NCI-H446 treated with DMSO at 0.1 percent for 48 hours (cell line): ENCODE measurements at regions not wholly inside any gene's neighbourhood (a gene's known extent, or its start where the extent isn't known, plus 50 kb on each side); places are given as distances from the start of the nearest gene placed in this dataset.
"Not testable (repeated sequence)": the region's sequence is repeated elsewhere in the genome, so short reads cannot be mapped to it uniquely, and the experiment has no call there.

Source experiments
- DNase-seq: peaks from one replicate; lab custom pipeline; 2025; lab: John Stamatoyannopoulos, UW

GRCh38 chr12:124475295-124476010 lies 92.0 kb downstream of the NCOR2 start:
- no peak for DNase-seq

GRCh38 chr12:124474709-124475108 lies 92.7 kb downstream of the NCOR2 start:
- no peak for DNase-seq

GRCh38 chr12:124472690-124473279 lies 94.6 kb downstream of the NCOR2 start:
- DNase-seq: no peak

- no peak for DNase-seq
These were observed 95.6 kb downstream of the NCOR2 start for GRCh38 chr12:124471828-124472227.

- DNase-seq: no peak
These were observed 96.6 kb downstream of the NCOR2 start for GRCh38 chr12:124470806-124471205.

GRCh38 chr12:124470139-124470538 lies 97.3 kb downstream of the NCOR2 start:
- DNase-seq: no peak

- no peak for DNase-seq
These were observed 98.1 kb downstream of the NCOR2 start for GRCh38 chr12:124469193-124469888.

- not testable (repeated sequence) for DNase-seq
These were observed 99.9 kb downstream of the NCOR2 start for GRCh38 chr12:124467549-124467948.

GRCh38 chr12:124466216-124467128 lies 100.9 kb downstream of the NCOR2 start:
- no peak for DNase-seq

GRCh38 chr12:124465473-124465872 lies 101.9 kb downstream of the NCOR2 start:
- DNase-seq: no peak

GRCh38 chr12:124464830-124465229 lies 102.6 kb downstream of the NCOR2 start:
- DNase-seq: no peak

GRCh38 chr12:124464062-124464461 lies 103.3 kb downstream of the NCOR2 start:
- DNase-seq: no peak

GRCh38 chr12:124463341-124463921 lies 104.0 kb downstream of the NCOR2 start:
- DNase-seq: no peak

GRCh38 chr12:124462750-124463149 lies 104.7 kb downstream of the NCOR2 start:
- no peak for DNase-seq

GRCh38 chr12:124461851-124462623 lies 105.4 kb downstream of the NCOR2 start:
- no peak for DNase-seq

- DNase-seq: no peak
These were observed 106.2 kb downstream of the NCOR2 start for GRCh38 chr12:124461241-124461673.

- no peak for DNase-seq
These were observed 106.6 kb downstream of the NCOR2 start for GRCh38 chr12:124460771-124461170.

GRCh38 chr12:124459852-124460645 lies 107.4 kb downstream of the NCOR2 start:
- no peak for DNase-seq

GRCh38 chr12:124458992-124459851 lies 108.2 kb downstream of the NCOR2 start:
- DNase-seq: no peak
